ENCODE measurements at regions not wholly inside any gene's neighbourhood (a gene's known extent, or its start where the extent isn't known, plus 50 kb on each side); places are given as distances from the start of the nearest gene placed in this dataset.
"Not testable (repeated sequence)": the region's sequence is repeated elsewhere in the genome, so short reads cannot be mapped to it uniquely, and the experiment has no call there.

DNA sequence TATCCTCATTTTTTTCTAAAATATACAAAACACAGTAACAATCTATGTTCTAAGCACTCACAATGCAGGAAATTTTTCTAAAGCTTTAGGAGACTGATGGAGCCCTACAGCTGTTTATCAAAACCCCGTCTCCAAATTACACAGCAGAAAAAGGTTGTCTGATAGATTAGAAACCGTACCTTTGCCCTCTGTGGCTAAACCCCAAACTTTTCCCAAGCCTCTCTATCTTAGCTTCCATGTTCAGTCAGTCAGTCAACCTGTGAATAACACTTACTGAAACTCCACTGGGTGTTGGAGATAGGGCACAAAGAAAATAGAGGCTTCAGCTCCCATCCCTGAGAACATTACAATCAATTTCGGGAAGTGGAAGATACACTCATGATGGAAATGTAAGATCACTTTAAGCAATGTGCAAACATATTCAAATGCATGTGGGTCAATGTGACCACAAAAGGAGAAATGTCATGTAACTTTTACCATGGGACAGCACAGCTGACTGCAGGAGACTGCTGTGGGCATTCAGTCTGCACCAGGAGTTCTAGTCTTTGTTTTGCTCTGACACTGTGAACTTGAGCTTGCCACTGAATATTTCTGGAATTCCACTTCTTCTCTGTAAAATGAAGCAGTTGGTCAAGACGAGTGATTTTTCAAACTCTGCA, 279.5 kb upstream of the PIK3R1 start:
- H3K4me1 ChIP-seq (ENCODE audit: control insufficient read depth in 2 of 2, insufficient read depth in 2 of 2, low read length in 2 of 2): no peaks in the 10 kb centered on the region
- no peaks in the 10 kb centered on the region for H3K27me3 ChIP-seq (ENCODE audit: control insufficient read depth in 2 of 2, insufficient read depth in 2 of 2, low read length in 2 of 2)
- ChIA-PET POLR2A (no interaction called here), CTCF (no interaction called here)
- no peak overlapping the region for H3K4me3 Mint-ChIP-seq
- peaks cover 0 to 7% (median 0%) of the 10 kb centered on the region in 5 donors for H3K27me3 Mint-ChIP-seq
- H3K4me3 ChIP-seq (ENCODE audit: low read length): no peak overlapping the region
- ATAC-seq: peak; percentile 20
- H3K27ac Mint-ChIP-seq: no peak overlapping the region
- H3K36me3 Mint-ChIP-seq: no peaks in the 10 kb centered on the region
- H3K4me1 Mint-ChIP-seq: peaks cover 0 to 2% (median 0%) of the 10 kb centered on the region in 7 donors
- no peaks in the 10 kb centered on the region for H3K9me3 ChIP-seq (ENCODE audit: control insufficient read depth in 2 of 3, low read length in 3 of 3)
- peaks cover 0 to 6% (median 0%) of the 10 kb centered on the region in 11 donors for H3K9me3 Mint-ChIP-seq
- DNase-seq: no peak
- H3K27ac ChIP-seq (ENCODE audit: low read depth, low read length): no peak overlapping the region
- H3K36me3 ChIP-seq (ENCODE audit: control insufficient read depth in 2 of 3, insufficient read depth in 3 of 3, low read length in 3 of 3): no peaks in the 10 kb centered on the region
- intact Hi-C loops (cut with micrococcal nuclease): no loop called here

DNA sequence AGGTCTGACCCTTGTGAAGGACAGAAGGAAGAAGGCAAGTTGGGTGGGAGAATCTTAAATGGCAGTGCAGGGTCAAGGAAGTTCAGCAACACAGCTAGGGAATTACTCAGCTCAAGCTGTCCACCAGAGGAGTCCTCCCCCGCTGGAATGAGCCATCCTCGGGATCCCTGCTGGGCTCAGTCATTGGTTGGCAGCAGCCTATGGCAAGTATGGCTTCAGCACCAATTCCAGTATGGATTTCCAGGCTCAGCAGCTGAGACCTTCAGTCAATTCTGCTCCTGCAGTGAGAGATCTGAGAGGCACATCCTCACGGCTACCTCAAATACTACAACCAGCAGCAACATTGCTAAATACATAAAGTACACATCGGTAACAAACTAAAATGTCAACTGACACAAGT, 280.6 kb upstream of the PIK3R1 start:
- H3K9me3 Mint-ChIP-seq: peaks cover 0 to 6% (median 0%) of the 10 kb centered on the region in 11 donors
- no peaks in the 10 kb centered on the region for H3K4me1 ChIP-seq (ENCODE audit: control insufficient read depth in 2 of 2, insufficient read depth in 2 of 2, low read length in 2 of 2)
- ATAC-seq (no peak), DNase-seq (no peak)
- ChIA-PET POLR2A (no interaction called here), CTCF (no interaction called here)
- no peak overlapping the region for H3K27ac ChIP-seq (ENCODE audit: low read depth, low read length)
- no peak overlapping the region for H3K4me3 ChIP-seq (ENCODE audit: low read length)
- intact Hi-C loops (cut with micrococcal nuclease): no loop called here
- no peaks in the 10 kb centered on the region for H3K9me3 ChIP-seq (ENCODE audit: control insufficient read depth in 2 of 3, low read length in 3 of 3)
- H3K4me3 Mint-ChIP-seq: no peak overlapping the region
- peaks cover 0 to 7% (median 0%) of the 10 kb centered on the region in 5 donors for H3K27me3 Mint-ChIP-seq
- no peaks in the 10 kb centered on the region for H3K27me3 ChIP-seq (ENCODE audit: control insufficient read depth in 2 of 2, insufficient read depth in 2 of 2, low read length in 2 of 2)
- H3K36me3 ChIP-seq (ENCODE audit: control insufficient read depth in 2 of 3, insufficient read depth in 3 of 3, low read length in 3 of 3): no peaks in the 10 kb centered on the region
- H3K4me1 Mint-ChIP-seq: peaks cover 0 to 2% (median 0%) of the 10 kb centered on the region in 7 donors
- H3K36me3 Mint-ChIP-seq: no peaks in the 10 kb centered on the region
- H3K27ac Mint-ChIP-seq: no peak overlapping the region

DNA sequence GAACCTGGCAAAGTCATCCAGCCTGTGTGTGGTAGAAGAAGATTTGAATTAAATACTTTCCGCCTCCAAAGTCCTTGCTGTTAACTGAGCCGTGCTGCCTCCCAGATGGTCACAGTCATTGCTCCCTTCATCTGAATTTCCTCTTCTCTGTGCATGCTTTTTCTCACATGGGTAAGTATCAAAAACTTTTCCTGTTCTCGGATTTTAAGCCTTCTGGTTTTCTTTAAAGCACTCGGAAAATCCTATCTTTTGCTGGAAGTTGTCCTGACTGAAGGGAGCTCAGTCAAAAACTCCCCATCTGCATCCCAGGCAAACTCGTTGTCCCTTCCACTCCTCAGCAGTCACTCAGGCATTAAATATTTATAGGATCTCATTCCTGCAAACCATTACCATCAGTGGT, 290.0 kb upstream of the PIK3R1 start:
- Mint-ChIP-seq H3K4me3 (no peak overlapping the region), H3K27me3 (peaks cover 0 to 13% (median 9%) of the 10 kb centered on the region in 5 donors), H3K9me3 (peaks cover 0 to 4% (median 0%) of the 10 kb centered on the region in 11 donors), H3K27ac (no peak overlapping the region), H3K36me3 (no peaks in the 10 kb centered on the region), H3K4me1 (no peaks in the 10 kb centered on the region)
- CTCF ChIA-PET: no interaction called here
- H3K36me3 ChIP-seq (ENCODE audit: control insufficient read depth in 2 of 3, insufficient read depth in 3 of 3, low read length in 3 of 3): no peaks in the 10 kb centered on the region
- H3K4me1 ChIP-seq (ENCODE audit: control insufficient read depth in 2 of 2, insufficient read depth in 2 of 2, low read length in 2 of 2): no peaks in the 10 kb centered on the region
- no peaks in the 10 kb centered on the region for H3K27me3 ChIP-seq (ENCODE audit: control insufficient read depth in 2 of 2, insufficient read depth in 2 of 2, low read length in 2 of 2)
- DNase-seq (no peak), ATAC-seq (no peak)
- H3K4me3 ChIP-seq (ENCODE audit: low read length): no peak overlapping the region
- POLR2A ChIA-PET: no interaction called here
- H3K27ac ChIP-seq (ENCODE audit: low read depth, low read length): no peak overlapping the region
- intact Hi-C loops (cut with micrococcal nuclease): no loop called here
- H3K9me3 ChIP-seq (ENCODE audit: control insufficient read depth in 2 of 3, low read length in 3 of 3): no peaks in the 10 kb centered on the region

DNA sequence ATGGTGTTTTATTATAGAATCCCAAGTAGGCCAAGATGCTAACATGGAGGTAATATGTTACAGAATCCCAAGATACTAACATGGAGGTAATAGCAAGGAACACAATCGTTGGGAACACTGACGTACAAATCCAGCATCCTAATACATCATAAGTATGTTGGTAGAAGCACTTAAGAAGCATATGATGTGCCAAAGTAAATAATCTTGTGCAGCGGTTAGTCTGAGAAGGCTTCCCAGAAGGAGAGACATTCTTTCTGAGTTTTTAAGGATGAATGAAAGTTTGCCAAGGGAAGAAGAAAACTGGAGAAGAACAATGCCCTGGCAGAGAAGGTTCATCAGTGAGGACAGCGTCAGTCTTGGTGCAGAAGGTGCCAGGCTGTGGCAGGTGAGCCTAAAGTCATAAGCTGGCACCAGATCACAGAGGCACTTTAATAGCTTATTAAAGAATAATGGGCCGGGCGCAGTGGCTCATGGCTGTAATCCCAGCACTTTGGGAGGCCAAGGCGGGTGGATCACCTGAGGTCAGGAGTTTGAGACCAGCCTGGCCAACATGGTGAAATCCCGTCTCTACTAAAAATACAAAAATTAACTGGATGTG, 294.5 kb upstream of the PIK3R1 start:
- Mint-ChIP-seq H3K27me3 (peaks cover 0 to 17% (median 10%) of the 10 kb centered on the region in 5 donors), H3K4me1 (no peaks in the 10 kb centered on the region), H3K4me3 (no peak overlapping the region), H3K27ac (no peak overlapping the region), H3K9me3 (peaks cover 0 to 12% (median 6%) of the 10 kb centered on the region in 11 donors), H3K36me3 (peaks cover 0 to 5% (median 0%) of the 10 kb centered on the region in 5 donors)
- Histone ChIP-seq H3K27me3 (ENCODE audit: control insufficient read depth in 2 of 2, insufficient read depth in 2 of 2, low read length in 2 of 2) (no peaks in the 10 kb centered on the region), H3K27ac (ENCODE audit: low read depth, low read length) (no peak overlapping the region), H3K9me3 (ENCODE audit: control insufficient read depth in 2 of 3, low read length in 3 of 3) (no peaks in the 10 kb centered on the region), H3K4me1 (ENCODE audit: control insufficient read depth in 2 of 2, insufficient read depth in 2 of 2, low read length in 2 of 2) (no peaks in the 10 kb centered on the region), H3K36me3 (ENCODE audit: control insufficient read depth in 2 of 3, insufficient read depth in 3 of 3, low read length in 3 of 3) (no peaks in the 10 kb centered on the region), H3K4me3 (ENCODE audit: low read length) (no peak overlapping the region)
- intact Hi-C loops (cut with micrococcal nuclease): no loop called here
- POLR2A ChIA-PET: no interaction called here
- DNase-seq: no peak
- ATAC-seq: no peak
- CTCF ChIA-PET: no interaction called here

DNA sequence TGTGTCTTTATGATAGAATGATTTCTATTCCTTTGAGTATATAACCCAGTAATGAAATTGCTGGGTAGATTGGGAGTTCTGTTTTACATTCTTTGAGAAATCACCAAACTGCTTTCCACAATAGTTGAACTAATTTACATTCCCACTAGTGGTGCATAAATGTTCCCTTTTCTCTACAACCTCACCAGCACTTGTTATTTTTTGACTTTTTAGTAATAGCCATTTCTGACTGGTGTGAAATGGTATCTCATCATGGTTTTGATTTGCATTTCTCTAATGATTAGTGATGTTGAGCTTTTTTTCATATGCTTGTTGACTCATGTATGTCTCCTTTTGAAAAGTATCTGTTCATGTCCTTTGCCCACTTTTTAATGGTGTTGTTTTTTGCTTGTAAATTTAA, 296.0 kb upstream of the PIK3R1 start:
- H3K27ac Mint-ChIP-seq; POLR2A ChIA-PET; H3K4me1 Mint-ChIP-seq; H3K4me3 Mint-ChIP-seq; CTCF ChIA-PET; DNase-seq; H3K27me3 ChIP-seq (ENCODE audit: control insufficient read depth in 2 of 2, insufficient read depth in 2 of 2, low read length in 2 of 2); H3K36me3 Mint-ChIP-seq; H3K36me3 ChIP-seq (ENCODE audit: control insufficient read depth in 2 of 3, insufficient read depth in 3 of 3, low read length in 3 of 3); H3K9me3 ChIP-seq (ENCODE audit: control insufficient read depth in 2 of 3, low read length in 3 of 3); H3K4me1 ChIP-seq (ENCODE audit: control insufficient read depth in 2 of 2, insufficient read depth in 2 of 2, low read length in 2 of 2); H3K4me3 ChIP-seq (ENCODE audit: low read length); ATAC-seq; H3K27ac ChIP-seq (ENCODE audit: low read depth, low read length); intact Hi-C loops (cut with micrococcal nuclease): not testable (repeated sequence)
- peaks cover 0 to 15% (median 6%) of the 10 kb centered on the region in 5 donors for H3K27me3 Mint-ChIP-seq
- H3K9me3 Mint-ChIP-seq: peaks cover 0 to 12% (median 6%) of the 10 kb centered on the region in 11 donors

DNA sequence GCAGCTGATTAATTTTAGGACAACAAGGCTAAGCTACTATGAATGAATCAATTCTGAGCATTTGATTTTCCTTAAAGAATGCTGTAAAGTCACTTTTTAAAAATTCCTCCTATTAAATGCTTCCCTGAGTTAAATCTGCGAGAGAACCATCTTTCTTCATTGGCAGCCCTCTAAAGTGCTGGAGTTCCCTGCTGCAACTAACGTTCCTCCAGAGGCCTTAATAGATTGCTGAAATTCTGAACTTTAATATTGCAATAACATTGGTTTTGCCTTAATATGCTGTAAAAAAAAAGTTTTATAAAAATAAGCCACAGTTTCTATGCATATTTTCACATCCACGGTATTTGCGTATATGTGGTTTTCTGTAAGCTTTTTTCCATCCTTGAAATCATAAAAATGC, 298.0 kb upstream of the PIK3R1 start:
- Mint-ChIP-seq H3K4me1 (no peaks in the 10 kb centered on the region), H3K9me3 (peaks cover 0 to 12% (median 6%) of the 10 kb centered on the region in 11 donors), H3K4me3 (no peak overlapping the region), H3K36me3 (peaks cover 0 to 5% (median 0%) of the 10 kb centered on the region in 5 donors), H3K27me3 (peaks cover 0 to 15% (median 7%) of the 10 kb centered on the region in 5 donors), H3K27ac (no peak overlapping the region)
- H3K27me3 ChIP-seq (ENCODE audit: control insufficient read depth in 2 of 2, insufficient read depth in 2 of 2, low read length in 2 of 2): no peaks in the 10 kb centered on the region
- DNase-seq (no peak), ATAC-seq (no peak)
- CTCF ChIA-PET: no interaction called here
- no peaks in the 10 kb centered on the region for H3K4me1 ChIP-seq (ENCODE audit: control insufficient read depth in 2 of 2, insufficient read depth in 2 of 2, low read length in 2 of 2)
- H3K9me3 ChIP-seq (ENCODE audit: control insufficient read depth in 2 of 3, low read length in 3 of 3): no peaks in the 10 kb centered on the region
- POLR2A ChIA-PET: no interaction called here
- no peak overlapping the region for H3K4me3 ChIP-seq (ENCODE audit: low read length)
- intact Hi-C loops (cut with micrococcal nuclease): no loop called here
- H3K36me3 ChIP-seq (ENCODE audit: control insufficient read depth in 2 of 3, insufficient read depth in 3 of 3, low read length in 3 of 3): no peaks in the 10 kb centered on the region
- H3K27ac ChIP-seq (ENCODE audit: low read depth, low read length): no peak overlapping the region

DNA sequence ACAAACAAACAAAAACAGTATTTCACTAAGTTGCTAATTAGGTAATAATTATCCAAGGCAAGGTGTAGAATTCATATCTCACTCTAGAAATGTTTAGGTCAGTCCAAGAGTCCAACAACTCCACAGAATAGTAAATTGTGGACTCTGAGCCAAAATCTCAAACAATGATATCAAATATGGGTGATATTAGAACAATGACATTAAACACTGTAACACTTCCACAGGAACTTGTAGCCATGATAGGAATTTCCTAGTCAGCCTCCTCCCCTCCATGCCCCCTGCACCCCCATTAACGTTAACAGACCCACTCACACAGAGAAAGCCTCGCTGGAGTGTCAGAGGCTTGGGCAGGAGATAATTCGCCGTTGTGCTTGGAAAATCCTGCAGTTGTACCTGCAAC, 305.0 kb upstream of the PIK3R1 start:
- CTCF ChIA-PET: no interaction called here
- peaks cover 0 to 8% (median 4%) of the 10 kb centered on the region in 5 donors for H3K27me3 Mint-ChIP-seq
- H3K4me3 ChIP-seq (ENCODE audit: low read length): no peak overlapping the region
- peaks cover 0 to 1% (median 0%) of the 10 kb centered on the region in 7 donors for H3K4me1 Mint-ChIP-seq
- no peaks in the 10 kb centered on the region for H3K9me3 ChIP-seq (ENCODE audit: control insufficient read depth in 2 of 3, low read length in 3 of 3)
- intact Hi-C loops (cut with micrococcal nuclease): loop anchor here in 1 of 2 donors (5.0 kb wide), 1 partner anchor 663 kb away; no protein-coding TSS in a partner anchor
- ATAC-seq (no peak), DNase-seq (no peak)
- no peaks in the 10 kb centered on the region for H3K9me3 Mint-ChIP-seq
- no peak overlapping the region for H3K4me3 Mint-ChIP-seq
- no peak overlapping the region for H3K27ac Mint-ChIP-seq
- no peaks in the 10 kb centered on the region for H3K36me3 ChIP-seq (ENCODE audit: control insufficient read depth in 2 of 3, insufficient read depth in 3 of 3, low read length in 3 of 3)
- H3K27ac ChIP-seq (ENCODE audit: low read depth, low read length): no peak overlapping the region
- POLR2A ChIA-PET: no interaction called here
- no peaks in the 10 kb centered on the region for H3K36me3 Mint-ChIP-seq
- H3K27me3 ChIP-seq (ENCODE audit: control insufficient read depth in 2 of 2, insufficient read depth in 2 of 2, low read length in 2 of 2): no peaks in the 10 kb centered on the region
- no peaks in the 10 kb centered on the region for H3K4me1 ChIP-seq (ENCODE audit: control insufficient read depth in 2 of 2, insufficient read depth in 2 of 2, low read length in 2 of 2)
